GM12872 (cell line): ENCODE measurements at regions not wholly inside any gene's neighbourhood (a gene's known extent, or its start where the extent isn't known, plus 50 kb on each side); places are given as distances from the start of the nearest gene placed in this dataset.

Experiments
- CTCF ChIP-seq: IDR thresholded peaks from 3 replicates; pipeline ENCODE4 v1.5.1; 2011; ENCODE audit warnings: low read depth, mild to moderate bottlenecking, low read length, moderate library complexity; ENCODE audit not compliant: insufficient read depth

- no peak for TF ChIP-seq CTCF
Observed at GRCh38 chr1:10948463-10948775, 64.0 kb upstream of the TARDBP start.

GRCh38 chr1:10950316-10951172 is 61.9 kb upstream of the TARDBP start:
- no peak for TF ChIP-seq CTCF

GRCh38 chr1:10951961-10952360 is 60.5 kb upstream of the TARDBP start:
- TF ChIP-seq CTCF = no peak

- no peak for TF ChIP-seq CTCF
Observed at GRCh38 chr1:10953505-10954193, 58.8 kb upstream of the TARDBP start.

- TF ChIP-seq CTCF = no peak
Observed at GRCh38 chr1:10957133-10957532, 55.3 kb upstream of the TARDBP start.

GRCh38 chr1:10958614-10959013 is 53.8 kb upstream of the TARDBP start:
- no peak for TF ChIP-seq CTCF

- TF ChIP-seq CTCF = peak; percentile 96
Observed at GRCh38 chr1:10960411-10961299, 51.8 kb upstream of the TARDBP start.
